H9 (cell line): ENCODE measurements at regions not wholly inside any gene's neighbourhood (a gene's known extent, or its start where the extent isn't known, plus 50 kb on each side); places are given as distances from the start of the nearest gene placed in this dataset.

Experiments
- DNase-seq: peaks from one replicate; pipeline ENCODE4 v3.0.0-alpha.2; 2017
- H2AFZ ChIP-seq: one replicate; pipeline ENCODE4 v1.6.1; 2013; ENCODE audit warnings: mild to moderate bottlenecking, low read length, control low read depth, moderate library complexity
- H2AK5ac ChIP-seq: 2 replicates; pipeline ENCODE4 v1.6.1; 2013; ENCODE audit warnings: low read length, control low read depth, mixed read lengths; ENCODE audit not compliant: insufficient read length
- H2BK120ac ChIP-seq: one replicate; pipeline ENCODE4 v1.6.1; 2013; ENCODE audit warnings: low read depth, mild to moderate bottlenecking, low read length, control low read depth, inconsistent platforms; ENCODE audit not compliant: poor library complexity, severe bottlenecking
- H2BK12ac ChIP-seq: 2 replicates; pipeline ENCODE4 v1.6.1; 2013; ENCODE audit warnings: low read length, control low read depth, mixed read lengths, low read depth; ENCODE audit not compliant: insufficient read length
- H2BK15ac ChIP-seq: 2 replicates; pipeline ENCODE4 v1.6.1; 2013; ENCODE audit warnings: low read depth, low read length, control low read depth
- H2BK20ac ChIP-seq: one replicate; pipeline ENCODE4 v1.6.1; 2013; ENCODE audit warnings: low read depth, mild to moderate bottlenecking, low read length, control low read depth, inconsistent platforms; ENCODE audit not compliant: poor library complexity, severe bottlenecking
- H2BK5ac ChIP-seq: 2 replicates; pipeline ENCODE4 v1.6.1; 2013; ENCODE audit warnings: low read length, control low read depth, mixed read lengths; ENCODE audit not compliant: insufficient read length
- H3K14ac ChIP-seq: 2 replicates; pipeline ENCODE4 v1.6.1; 2013; ENCODE audit warnings: low read length, control low read depth; ENCODE audit not compliant: insufficient read depth
- H3K18ac ChIP-seq: 2 replicates; pipeline ENCODE4 v1.6.1; 2013; ENCODE audit warnings: low read depth, mild to moderate bottlenecking, mixed read lengths, low read length, control low read depth; ENCODE audit not compliant: insufficient read length
- H3K23ac ChIP-seq: 2 replicates; pipeline ENCODE4 v1.6.1; 2013; ENCODE audit warnings: low read length, control low read depth, mixed read lengths, low read depth; ENCODE audit not compliant: insufficient read length
- H3K23me2 ChIP-seq: 2 replicates; pipeline ENCODE4 v1.6.1; 2013; ENCODE audit warnings: low read depth, mild to moderate bottlenecking, mixed read lengths, low read length, control low read depth; ENCODE audit not compliant: insufficient read length, poor library complexity, severe bottlenecking
- H3K27ac ChIP-seq: 2 replicates; pipeline ENCODE4 v1.5.1; 2013; ENCODE audit warnings: low read length, control low read depth, mixed read lengths, low read depth; ENCODE audit not compliant: insufficient read length
- H3K27me3 ChIP-seq: 2 replicates; pipeline ENCODE4 v1.6.1; 2013; ENCODE audit warnings: low read length, control low read depth, inconsistent platforms; ENCODE audit not compliant: insufficient read depth
- H3K4ac ChIP-seq: 2 replicates; pipeline ENCODE4 v1.6.1; 2013; ENCODE audit warnings: low read depth, mild to moderate bottlenecking, control low read depth, inconsistent platforms, low read length, moderate library complexity
- H3K4me1 ChIP-seq: 2 replicates; pipeline ENCODE4 v1.6.1; 2013; ENCODE audit warnings: low read length, control low read depth, inconsistent platforms; ENCODE audit not compliant: insufficient read depth
- H3K4me2 ChIP-seq: 2 replicates; pipeline ENCODE4 v1.6.1; 2013; ENCODE audit warnings: low read length, control low read depth, mixed read lengths; ENCODE audit not compliant: insufficient read length, insufficient read depth
- H3K56ac ChIP-seq: 2 replicates; pipeline ENCODE4 v1.6.1; 2013; ENCODE audit warnings: low read depth, mild to moderate bottlenecking, mixed read lengths, low read length, control low read depth; ENCODE audit not compliant: insufficient read length
- H3K79me1 ChIP-seq: 2 replicates; pipeline ENCODE4 v1.6.1; 2013; ENCODE audit warnings: low read depth, mild to moderate bottlenecking, moderate library complexity, low read length, control low read depth, inconsistent platforms; ENCODE audit not compliant: insufficient read depth, poor library complexity, severe bottlenecking
- H3K79me2 ChIP-seq: 2 replicates; pipeline ENCODE4 v1.6.1; 2013; ENCODE audit warnings: low read length, control low read depth, inconsistent platforms; ENCODE audit not compliant: insufficient read depth
- H3K9ac ChIP-seq: 2 replicates; pipeline ENCODE4 v1.6.1; 2013; ENCODE audit warnings: low read length, control low read depth, mixed read lengths; ENCODE audit not compliant: insufficient read length; ENCODE audit errors: extremely low read depth
- H3K9me3 ChIP-seq: one replicate; pipeline ENCODE4 v1.6.1; 2013; ENCODE audit warnings: low read depth, low read length, inconsistent platforms; ENCODE audit not compliant: control insufficient read depth
- H3T11ph ChIP-seq: one replicate; pipeline ENCODE4 v1.6.1; 2013; ENCODE audit warnings: mild to moderate bottlenecking, low read length, control low read depth, inconsistent platforms
- H4K20me1 ChIP-seq: one replicate; pipeline ENCODE4 v1.6.1; 2013; ENCODE audit not compliant: control insufficient read depth, insufficient read length, insufficient read depth
- H4K5ac ChIP-seq: 2 replicates; pipeline ENCODE4 v1.6.1; 2013; ENCODE audit warnings: low read depth, mild to moderate bottlenecking, mixed read lengths, low read length, control low read depth; ENCODE audit not compliant: insufficient read length
- H4K8ac ChIP-seq: replicated peaks from 2 replicates; pipeline ENCODE4 v1.6.1; 2013; ENCODE audit warnings: low read length, control low read depth, mixed read lengths, low read depth; ENCODE audit not compliant: insufficient read length
- H4K91ac ChIP-seq: 2 replicates; pipeline ENCODE4 v1.6.1; 2013; ENCODE audit warnings: low read depth, mild to moderate bottlenecking, moderate library complexity, mixed read lengths, low read length, control low read depth; ENCODE audit not compliant: insufficient read length
- H3K27ac Mint-ChIP-seq, 3 experiments: 2 replicates in 2 of 3; 3 replicates in 1 of 3; pipeline ENCODE4 v1.8.0; 2020 to 2021; ENCODE audit warnings: mixed read lengths in 3 of 3, mild to moderate bottlenecking in 1 of 3, moderate library complexity in 1 of 3
- H3K27me3 Mint-ChIP-seq: 2 replicates; pipeline ENCODE4 v1.8.0; 2021; ENCODE audit warnings: low read depth, mild to moderate bottlenecking, moderate library complexity, mixed read lengths
- H3K36me3 Mint-ChIP-seq, 3 experiments: 2 replicates in 2 of 3; 3 replicates in 1 of 3; pipeline ENCODE4 v1.8.0; 2020 to 2021; ENCODE audit warnings: low read depth in 3 of 3, mixed read lengths in 3 of 3; ENCODE audit not compliant: insufficient read depth in 1 of 3
- H3K4me1 Mint-ChIP-seq, 2 experiments: 2 replicates each; pipeline ENCODE4 v1.8.0; 2020; ENCODE audit warnings: mixed read lengths in 2 of 2
- H3K4me3 Mint-ChIP-seq, 2 experiments: 2 replicates in 1 of 2; 3 replicates in 1 of 2; pipeline ENCODE4 v1.8.0; 2020 to 2021; ENCODE audit warnings: mild to moderate bottlenecking in 2 of 2, mixed read lengths in 2 of 2, moderate library complexity in 1 of 2
- H3K9me3 Mint-ChIP-seq, 2 experiments: 2 replicates in 1 of 2; 3 replicates in 1 of 2; pipeline ENCODE4 v1.8.0; 2020; ENCODE audit warnings: mild to moderate bottlenecking in 2 of 2, mixed read lengths in 2 of 2, moderate library complexity in 1 of 2
- WGBS: extraction: QIAGEN DNeasy Blood & Tissue Kit; methylation state at CpG from one replicate; pipeline ENCODE4 v1.1.7; 2013; ENCODE audit warnings: missing lambda C conversion rate, low lambda C conversion rate, mixed read lengths; ENCODE audit not compliant: insufficient read length; ENCODE audit errors: extremely low coverage; 5-methylcytosine and 5-hydroxymethylcytosine counted together
- TF ChIP-seq, protein P1 (sequence below): fragments of 200-600 bp; sonication (generic); conservative IDR thresholded peaks from 3 replicates; pipeline ENCODE4 v1.8.0; 2021; ENCODE audit warnings: antibody characterized with exemption, mild to moderate bottlenecking

DNA sequence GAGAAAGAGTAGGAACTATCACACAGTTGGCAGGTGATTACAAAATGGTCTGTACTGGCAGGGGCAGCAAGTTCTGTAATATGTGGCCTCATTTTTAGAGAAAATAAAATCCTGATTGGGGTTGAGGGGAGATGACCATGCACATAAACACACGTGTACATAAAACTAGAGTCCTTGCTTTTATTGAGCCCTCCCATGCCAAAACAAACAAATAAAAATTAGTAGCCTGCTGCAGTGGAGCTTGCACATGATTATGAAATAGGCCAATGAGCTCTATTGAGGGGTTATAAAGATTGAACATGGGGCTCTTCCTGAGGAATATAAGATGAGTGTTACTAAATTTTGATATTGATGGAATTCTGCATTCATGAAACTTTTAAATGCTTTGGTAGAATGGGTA lies 248.4 kb downstream of the ELAVL2 start:
- Histone ChIP-seq H3K27me3 (no peaks in the 10 kb centered on the region; the same call in 1 of the 2 replicates), H4K91ac (no peak overlapping the region), H3T11ph (no peak overlapping the region), H3K27ac (no peak overlapping the region), H3K4me2 (no peak overlapping the region), H2BK20ac (no peak overlapping the region), H3K79me2 (no peaks in the 10 kb centered on the region), H2BK12ac (no peak overlapping the region), H3K9me3 (no peaks in the 10 kb centered on the region), H4K8ac (no peak overlapping the region), H4K5ac (no peak overlapping the region), H3K79me1 (no peaks in the 10 kb centered on the region), H2BK5ac (no peak overlapping the region), H2AFZ (no peak overlapping the region), H3K4me1 (no peaks in the 10 kb centered on the region; the same call in 1 of the 2 replicates), H3K4ac (no peak overlapping the region), H3K9ac (no peak overlapping the region), H3K56ac (no peak overlapping the region), H2BK15ac (no peak overlapping the region), H2BK120ac (no peak overlapping the region), H4K20me1 (no peaks in the 10 kb centered on the region), H2AK5ac (no peak overlapping the region), H3K18ac (no peak overlapping the region), H3K14ac (no peak overlapping the region), H3K23me2 (no peaks in the 10 kb centered on the region), H3K23ac (no peak overlapping the region)
- TF ChIP-seq, protein P1, sequence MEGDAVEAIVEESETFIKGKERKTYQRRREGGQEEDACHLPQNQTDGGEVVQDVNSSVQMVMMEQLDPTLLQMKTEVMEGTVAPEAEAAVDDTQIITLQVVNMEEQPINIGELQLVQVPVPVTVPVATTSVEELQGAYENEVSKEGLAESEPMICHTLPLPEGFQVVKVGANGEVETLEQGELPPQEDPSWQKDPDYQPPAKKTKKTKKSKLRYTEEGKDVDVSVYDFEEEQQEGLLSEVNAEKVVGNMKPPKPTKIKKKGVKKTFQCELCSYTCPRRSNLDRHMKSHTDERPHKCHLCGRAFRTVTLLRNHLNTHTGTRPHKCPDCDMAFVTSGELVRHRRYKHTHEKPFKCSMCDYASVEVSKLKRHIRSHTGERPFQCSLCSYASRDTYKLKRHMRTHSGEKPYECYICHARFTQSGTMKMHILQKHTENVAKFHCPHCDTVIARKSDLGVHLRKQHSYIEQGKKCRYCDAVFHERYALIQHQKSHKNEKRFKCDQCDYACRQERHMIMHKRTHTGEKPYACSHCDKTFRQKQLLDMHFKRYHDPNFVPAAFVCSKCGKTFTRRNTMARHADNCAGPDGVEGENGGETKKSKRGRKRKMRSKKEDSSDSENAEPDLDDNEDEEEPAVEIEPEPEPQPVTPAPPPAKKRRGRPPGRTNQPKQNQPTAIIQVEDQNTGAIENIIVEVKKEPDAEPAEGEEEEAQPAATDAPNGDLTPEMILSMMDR: no peak
- Mint-ChIP-seq H3K4me3 (no peak overlapping the region), H3K36me3 (no peaks in the 10 kb centered on the region; a peak in 1 of 7 replicates), H3K4me1 (peaks cover 6 to 7% of the 10 kb centered on the region in 2 experiments), H3K9me3 (no peaks in the 10 kb centered on the region; a peak in 1 of 5 replicates), H3K27ac (no peak overlapping the region), H3K27me3 (no peaks in the 10 kb centered on the region)
- WGBS: no CpG with 5 or more reads among the region's 1 CpG
- no peak for DNase-seq
